ENCODE measurements at regions not wholly inside any gene's neighbourhood (a gene's known extent, or its start where the extent isn't known, plus 50 kb on each side); places are given as distances from the start of the nearest gene placed in this dataset.
"Not testable (repeated sequence)": the region's sequence is repeated elsewhere in the genome, so short reads cannot be mapped to it uniquely, and the experiment has no call there.

DNA sequence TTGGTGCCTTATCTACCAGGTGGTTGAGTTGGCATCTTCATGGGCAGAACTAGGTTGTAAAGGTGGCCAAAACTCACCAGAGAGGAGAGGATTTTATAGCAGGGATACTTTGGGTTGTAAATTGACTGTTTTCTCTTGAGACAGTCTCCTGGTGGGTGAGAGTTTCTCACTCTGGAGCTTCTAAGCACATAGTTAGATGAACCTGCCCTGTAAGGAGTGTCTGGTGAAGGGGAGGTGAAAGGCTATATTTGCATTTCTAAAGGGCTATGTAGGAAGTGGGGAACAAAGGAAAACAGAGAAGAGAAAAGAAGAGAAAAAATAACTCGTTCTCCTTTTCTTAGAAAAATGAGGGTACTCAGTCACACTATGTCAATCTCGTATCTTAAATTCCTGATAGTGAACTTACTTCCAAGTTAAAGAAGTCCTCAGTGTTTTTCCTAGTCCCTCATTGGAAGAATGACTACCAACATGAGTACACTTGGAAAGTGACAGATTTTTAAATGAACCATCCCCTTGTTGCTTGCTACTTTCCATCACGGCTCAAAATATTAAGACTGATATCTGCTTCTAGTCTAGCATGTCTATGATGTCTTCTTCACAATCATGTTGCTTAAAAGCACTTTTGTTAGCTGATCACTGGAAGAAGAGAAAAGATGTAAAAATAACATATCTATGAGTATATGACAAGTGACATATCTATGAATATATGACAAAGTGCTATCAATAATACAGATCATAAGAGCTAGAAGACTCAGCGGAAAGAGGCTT is 113.8 kb upstream of the P2RY1 start:
- DNase-seq, result no peak

DNA sequence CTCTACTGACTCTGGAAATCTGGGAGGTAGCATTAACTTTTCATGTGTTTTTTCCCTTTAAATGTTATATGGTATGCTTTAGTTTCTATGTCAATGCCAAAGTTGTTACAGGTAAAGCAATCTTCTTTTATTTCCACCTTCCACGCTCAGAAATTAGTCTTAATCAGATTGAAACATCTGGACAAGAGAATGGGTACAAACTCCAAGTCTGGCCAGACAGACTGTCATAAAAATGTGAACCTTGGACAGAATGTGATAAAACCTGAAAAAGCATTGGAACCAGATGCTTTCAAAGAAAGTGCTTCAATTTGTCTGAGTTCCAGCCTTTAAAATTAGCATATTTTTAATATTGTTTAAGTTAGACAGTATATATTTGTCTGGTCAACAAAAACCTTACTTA is 110.7 kb upstream of the P2RY1 start:
- no peak for DNase-seq

DNA sequence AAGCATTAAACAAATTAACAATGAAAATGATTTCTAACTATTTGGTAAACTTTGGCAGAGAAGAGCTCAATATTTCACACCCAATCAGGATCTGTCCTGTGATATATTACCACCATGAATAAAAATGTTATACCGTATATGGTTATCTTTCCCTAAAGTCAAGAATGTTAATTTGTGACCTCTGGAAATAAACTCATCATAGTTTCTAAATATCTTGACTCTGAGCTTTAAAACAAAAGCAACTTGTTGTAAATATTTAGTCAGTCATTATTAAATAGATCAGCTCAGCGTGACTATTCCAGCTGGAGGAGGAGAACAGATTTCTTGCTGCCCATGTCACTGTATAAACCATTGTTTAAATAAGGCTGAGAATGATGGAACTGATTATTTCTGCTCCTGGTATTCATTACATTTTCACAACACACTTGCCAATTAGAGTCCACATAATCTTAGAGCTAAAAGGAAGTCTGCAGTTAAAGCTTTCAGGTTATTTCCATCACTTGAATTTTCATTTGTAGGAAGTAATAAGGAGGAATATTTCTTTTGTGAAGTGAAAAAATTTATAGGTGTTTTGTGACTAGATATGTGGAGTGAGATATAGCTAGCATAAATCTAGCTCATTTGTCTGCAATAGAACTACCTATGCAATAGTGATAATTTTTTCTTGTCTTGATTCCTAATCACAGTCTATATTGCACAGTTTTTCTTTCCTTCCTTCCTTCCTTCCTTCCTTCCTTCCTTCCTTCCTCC is 106.5 kb upstream of the P2RY1 start:
- no peak for DNase-seq

DNA sequence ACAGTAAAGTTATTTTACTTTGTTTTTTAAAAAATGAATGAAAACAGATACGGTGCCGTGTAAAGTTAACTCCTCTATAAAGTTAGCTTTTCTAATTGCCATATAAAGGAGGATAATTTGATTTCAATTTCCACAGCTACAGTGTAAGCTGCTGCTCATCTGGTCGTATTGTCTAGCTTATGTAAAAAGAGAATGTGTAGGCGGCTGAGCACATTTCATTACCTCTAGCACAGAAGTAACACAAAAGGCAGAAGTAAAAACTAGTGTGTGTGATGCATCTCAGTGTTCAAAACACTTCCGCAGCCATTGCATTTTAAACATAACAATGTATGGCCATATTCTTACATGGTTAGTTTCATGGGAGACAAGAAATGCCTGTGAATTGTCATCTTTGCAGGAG is 105.0 kb upstream of the P2RY1 start:
- no peak for DNase-seq

DNA sequence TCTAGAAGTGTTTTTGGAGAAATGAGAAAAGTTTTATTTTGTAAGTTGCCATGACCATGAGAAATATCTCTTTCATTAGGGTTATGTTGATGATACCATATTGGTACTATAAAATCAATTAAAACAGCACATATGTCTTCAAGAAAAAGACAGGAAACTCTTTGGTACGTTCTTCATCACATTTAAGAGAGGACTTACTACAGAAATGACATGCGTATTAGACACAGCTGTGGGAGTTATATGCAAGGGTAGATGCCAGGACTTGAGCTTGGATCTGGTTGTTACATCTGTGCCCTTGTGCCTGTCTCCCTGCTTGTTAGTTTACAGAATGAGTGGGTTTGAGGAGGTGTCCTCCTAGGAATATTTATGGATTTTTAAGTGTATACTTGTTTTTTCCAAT is 103.4 kb upstream of the P2RY1 start:
- no peak for DNase-seq

GRCh38 chr3:152733584-152734119 is 101.3 kb upstream of the P2RY1 start:
- DNase-seq, result no peak

- peak; percentile 68 for DNase-seq
Observed at GRCh38 chr3:152737021-152737908, 97.7 kb upstream of the P2RY1 start.

GRCh38 chr3:152738656-152739055 is 96.3 kb upstream of the P2RY1 start:
- DNase-seq, result peak; percentile 18

DNA sequence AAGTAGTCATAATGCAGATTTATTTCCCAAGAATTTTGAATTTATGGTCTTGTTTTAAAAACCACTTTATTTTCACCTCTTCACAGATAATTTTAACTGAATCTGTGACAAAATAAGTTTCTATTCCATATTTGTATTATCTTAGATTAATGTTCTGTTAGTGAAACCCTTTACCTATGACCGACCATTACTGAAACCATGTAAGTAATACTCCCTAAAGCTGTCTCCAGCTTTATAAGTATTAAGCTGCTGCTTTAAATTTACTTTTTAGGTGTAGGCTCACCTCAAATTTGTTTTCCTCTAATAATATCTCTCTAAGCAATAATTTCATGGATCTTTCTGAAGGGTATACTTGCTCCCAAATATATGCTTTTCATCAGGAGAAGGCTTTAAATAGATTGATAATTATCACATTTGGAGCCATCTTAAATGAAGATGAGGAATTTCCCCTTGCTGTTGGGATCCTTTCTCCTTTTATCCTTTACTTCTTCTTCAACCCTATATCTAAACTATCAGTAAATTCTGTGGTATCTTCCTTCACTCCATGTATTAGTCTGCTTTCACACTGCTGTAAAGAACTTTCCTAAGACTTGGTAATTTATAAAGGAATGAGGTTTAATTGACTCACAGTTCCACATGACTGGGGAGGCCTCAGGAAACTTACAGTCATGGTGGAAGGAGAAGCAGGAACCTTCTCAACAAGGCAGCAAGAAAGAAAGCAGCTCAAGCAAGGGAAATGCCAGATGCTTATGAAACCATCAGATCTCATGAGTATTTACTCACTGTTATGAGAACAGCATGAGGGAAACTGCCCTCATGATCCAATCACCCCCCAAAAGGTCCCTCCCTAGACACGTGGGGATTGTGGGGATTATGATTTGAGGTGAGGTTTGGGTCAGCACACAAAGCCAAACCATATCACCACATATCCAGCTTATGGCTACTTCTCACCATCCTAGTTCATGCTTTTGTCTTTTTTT is 92.3 kb upstream of the P2RY1 start:
- no peak for DNase-seq

- DNase-seq, result no peak
Observed at GRCh38 chr3:152745646-152746045, 89.3 kb upstream of the P2RY1 start.

GRCh38 chr3:152754303-152754702 is 80.6 kb upstream of the P2RY1 start:
- DNase-seq, result no peak

DNA sequence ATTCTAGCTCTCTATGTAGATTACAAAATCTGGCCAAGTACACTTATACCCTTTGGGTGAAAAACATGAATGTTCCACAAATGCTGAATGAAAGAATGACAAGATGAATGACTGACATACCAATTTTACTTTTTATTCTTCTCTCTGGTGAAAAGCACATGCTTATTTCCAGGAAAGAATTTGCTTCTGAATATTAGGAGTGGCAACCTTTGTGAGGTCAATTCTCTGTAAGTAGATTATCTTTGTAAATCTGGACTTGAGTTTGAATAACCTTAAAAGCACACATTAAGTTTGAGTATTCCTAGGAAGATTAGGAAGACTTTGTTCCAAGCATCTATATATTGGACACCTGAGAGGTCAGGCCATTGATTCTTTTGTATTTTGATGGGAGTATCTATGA is 78.1 kb upstream of the P2RY1 start:
- DNase-seq, result no peak

- no peak for DNase-seq
Observed at GRCh38 chr3:152760024-152760563, 74.8 kb upstream of the P2RY1 start.

DNA sequence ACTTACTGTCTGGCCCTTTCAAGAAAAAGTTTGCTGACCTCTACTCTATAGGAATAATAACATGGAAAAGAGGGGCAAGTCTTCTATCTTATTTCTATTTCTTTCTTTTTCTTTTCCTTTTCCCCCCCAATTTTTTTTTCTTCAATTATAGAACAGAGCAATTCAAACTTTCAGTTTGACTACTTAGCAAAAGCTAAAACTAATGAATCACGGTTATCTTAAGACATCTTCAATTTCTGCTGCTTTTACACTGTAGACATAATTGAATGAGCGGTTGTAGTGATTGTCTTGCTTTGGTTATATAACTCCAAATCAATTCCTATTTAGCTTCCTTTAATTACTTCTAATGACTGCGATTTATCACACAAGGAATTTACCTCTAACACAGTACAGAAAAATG is 74.3 kb upstream of the P2RY1 start:
- no peak for DNase-seq

DNA sequence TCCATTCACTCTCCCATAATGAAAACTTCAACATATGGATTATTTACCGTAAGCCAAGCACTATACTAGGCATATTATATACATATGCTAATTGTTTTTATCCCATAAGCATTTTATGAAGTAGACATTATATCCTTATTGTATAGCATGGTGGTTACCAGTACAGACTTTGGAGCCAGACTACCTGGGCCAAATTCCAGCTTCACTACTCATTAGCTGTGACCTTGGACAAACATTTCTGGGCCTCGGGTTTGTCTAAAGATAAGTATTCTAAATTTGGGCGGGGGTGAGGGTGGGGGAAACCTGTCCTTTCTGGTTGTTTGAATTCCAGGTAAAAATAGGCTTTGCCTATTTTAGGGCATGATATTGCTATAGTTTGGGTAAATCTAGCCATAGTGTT is 66.5 kb upstream of the P2RY1 start:
- DNase-seq, result no peak

- no peak for DNase-seq
Observed at GRCh38 chr3:152769523-152769922, 65.4 kb upstream of the P2RY1 start.

DNA sequence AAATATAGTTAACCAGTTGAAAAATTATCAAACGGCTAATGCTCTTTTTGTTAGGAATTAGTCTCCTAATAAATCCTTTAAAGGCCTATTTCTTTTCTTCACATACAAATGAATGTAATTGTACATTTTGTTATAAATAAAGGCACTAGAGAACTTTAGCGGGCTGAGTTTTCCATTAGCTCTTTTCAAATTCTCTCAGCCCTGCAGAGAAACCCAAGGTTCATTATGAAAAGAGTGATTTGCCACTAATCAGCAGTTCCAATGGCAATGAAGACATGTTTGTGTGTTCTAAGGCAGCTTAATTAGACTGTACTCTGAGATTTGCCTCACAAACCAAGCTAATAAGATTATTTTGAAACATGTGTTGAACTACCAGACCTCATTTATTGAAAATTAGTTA is 64.6 kb upstream of the P2RY1 start:
- DNase-seq, result no peak

- no peak for DNase-seq
Observed at GRCh38 chr3:152771120-152771519, 63.8 kb upstream of the P2RY1 start.

DNA sequence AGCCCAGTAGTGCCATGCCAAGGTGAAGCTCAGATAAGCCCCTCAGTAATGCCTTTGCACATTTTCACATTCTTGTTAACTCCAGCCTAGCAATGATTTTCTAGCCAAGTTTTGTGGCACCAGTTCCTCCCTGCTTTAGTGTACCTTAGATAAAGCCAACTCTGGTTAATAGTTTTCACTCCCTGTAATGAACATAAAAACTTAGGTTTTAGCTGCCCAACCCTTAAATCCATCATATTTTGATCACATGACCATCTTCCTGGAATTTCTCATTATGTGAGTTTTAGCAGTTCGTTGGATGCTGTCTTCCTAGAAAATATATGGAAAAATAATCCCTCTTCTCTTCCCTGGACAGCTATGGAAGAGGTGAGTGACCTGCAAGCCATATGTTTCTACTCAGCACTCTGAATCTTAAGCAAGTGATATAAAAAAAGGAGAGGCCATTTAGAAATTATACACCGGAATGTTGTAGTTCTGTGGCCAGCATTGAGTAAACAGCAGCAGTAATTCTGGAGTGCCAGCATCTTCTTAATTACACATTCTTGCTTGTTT is 62.2 kb upstream of the P2RY1 start:
- no peak for DNase-seq

DNA sequence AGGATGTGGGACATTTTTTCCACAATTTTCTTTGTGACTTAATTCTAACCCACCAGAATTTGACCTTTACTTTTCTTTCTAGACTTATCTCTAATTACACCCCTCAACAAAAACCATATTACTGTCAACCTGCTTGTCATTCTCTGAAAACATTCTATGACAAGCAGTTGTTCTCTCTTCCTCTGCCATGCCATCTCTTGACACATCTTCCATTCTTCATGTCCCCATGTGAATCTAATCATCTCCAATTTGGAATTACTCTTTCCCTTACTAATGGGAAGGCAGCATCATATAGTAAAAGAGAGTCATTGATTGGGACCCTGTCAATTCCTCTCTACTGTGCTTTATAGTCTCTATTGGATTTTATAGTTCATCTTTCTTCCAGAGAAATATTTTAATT is 61.3 kb upstream of the P2RY1 start:
- DNase-seq, result no peak

GRCh38 chr3:152774230-152774629 is 60.7 kb upstream of the P2RY1 start:
- DNase-seq, result not testable (repeated sequence)

Data from fibroblast of skin of right quadriceps (primary cell).